HL-60 (cell line): ENCODE measurements at regions not wholly inside any gene's neighbourhood (a gene's known extent, or its start where the extent isn't known, plus 50 kb on each side); places are given as distances from the start of the nearest gene placed in this dataset.

Experiments
- POLR2AphosphoS5 ChIP-seq: IDR thresholded peaks from 2 replicates; pipeline ENCODE4 v1.6.1; 2012; ENCODE audit warnings: low read depth
- TF ChIP-seq, protein P1 (sequence below): IDR thresholded peaks from one replicate; pipeline ENCODE4 v1.5.1; 2011; ENCODE audit warnings: low read length, control low read depth, inconsistent platforms; ENCODE audit not compliant: insufficient read depth
- TF ChIP-seq, protein P2 (sequence below): IDR thresholded peaks from 2 replicates; pipeline ENCODE4 v1.6.1; 2012; ENCODE audit warnings: low read depth; ENCODE audit not compliant: insufficient replicate concordance

DNA sequence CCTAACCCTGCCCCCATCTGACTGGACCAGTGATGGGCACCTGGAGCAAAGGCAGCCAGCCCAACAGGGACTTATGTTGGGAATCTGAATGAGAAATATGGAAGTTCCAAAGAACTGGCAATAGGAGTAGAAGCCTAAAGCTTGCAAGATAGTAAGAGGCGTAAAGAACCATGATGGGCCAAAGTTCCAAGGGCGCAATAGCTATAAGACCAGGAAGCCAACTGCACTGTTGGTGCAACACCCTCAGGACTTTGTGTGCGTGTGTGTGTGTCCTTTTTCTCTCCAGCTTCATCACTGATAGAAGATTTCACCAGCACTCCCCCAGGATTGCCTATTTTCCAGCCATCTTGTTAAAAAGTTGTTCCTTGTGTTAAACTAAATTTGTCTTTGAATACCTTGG is 92.8 kb downstream of the ZNF608 start:
- TF ChIP-seq, protein P1, sequence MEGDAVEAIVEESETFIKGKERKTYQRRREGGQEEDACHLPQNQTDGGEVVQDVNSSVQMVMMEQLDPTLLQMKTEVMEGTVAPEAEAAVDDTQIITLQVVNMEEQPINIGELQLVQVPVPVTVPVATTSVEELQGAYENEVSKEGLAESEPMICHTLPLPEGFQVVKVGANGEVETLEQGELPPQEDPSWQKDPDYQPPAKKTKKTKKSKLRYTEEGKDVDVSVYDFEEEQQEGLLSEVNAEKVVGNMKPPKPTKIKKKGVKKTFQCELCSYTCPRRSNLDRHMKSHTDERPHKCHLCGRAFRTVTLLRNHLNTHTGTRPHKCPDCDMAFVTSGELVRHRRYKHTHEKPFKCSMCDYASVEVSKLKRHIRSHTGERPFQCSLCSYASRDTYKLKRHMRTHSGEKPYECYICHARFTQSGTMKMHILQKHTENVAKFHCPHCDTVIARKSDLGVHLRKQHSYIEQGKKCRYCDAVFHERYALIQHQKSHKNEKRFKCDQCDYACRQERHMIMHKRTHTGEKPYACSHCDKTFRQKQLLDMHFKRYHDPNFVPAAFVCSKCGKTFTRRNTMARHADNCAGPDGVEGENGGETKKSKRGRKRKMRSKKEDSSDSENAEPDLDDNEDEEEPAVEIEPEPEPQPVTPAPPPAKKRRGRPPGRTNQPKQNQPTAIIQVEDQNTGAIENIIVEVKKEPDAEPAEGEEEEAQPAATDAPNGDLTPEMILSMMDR, result no peak
- TF ChIP-seq, protein P2, sequence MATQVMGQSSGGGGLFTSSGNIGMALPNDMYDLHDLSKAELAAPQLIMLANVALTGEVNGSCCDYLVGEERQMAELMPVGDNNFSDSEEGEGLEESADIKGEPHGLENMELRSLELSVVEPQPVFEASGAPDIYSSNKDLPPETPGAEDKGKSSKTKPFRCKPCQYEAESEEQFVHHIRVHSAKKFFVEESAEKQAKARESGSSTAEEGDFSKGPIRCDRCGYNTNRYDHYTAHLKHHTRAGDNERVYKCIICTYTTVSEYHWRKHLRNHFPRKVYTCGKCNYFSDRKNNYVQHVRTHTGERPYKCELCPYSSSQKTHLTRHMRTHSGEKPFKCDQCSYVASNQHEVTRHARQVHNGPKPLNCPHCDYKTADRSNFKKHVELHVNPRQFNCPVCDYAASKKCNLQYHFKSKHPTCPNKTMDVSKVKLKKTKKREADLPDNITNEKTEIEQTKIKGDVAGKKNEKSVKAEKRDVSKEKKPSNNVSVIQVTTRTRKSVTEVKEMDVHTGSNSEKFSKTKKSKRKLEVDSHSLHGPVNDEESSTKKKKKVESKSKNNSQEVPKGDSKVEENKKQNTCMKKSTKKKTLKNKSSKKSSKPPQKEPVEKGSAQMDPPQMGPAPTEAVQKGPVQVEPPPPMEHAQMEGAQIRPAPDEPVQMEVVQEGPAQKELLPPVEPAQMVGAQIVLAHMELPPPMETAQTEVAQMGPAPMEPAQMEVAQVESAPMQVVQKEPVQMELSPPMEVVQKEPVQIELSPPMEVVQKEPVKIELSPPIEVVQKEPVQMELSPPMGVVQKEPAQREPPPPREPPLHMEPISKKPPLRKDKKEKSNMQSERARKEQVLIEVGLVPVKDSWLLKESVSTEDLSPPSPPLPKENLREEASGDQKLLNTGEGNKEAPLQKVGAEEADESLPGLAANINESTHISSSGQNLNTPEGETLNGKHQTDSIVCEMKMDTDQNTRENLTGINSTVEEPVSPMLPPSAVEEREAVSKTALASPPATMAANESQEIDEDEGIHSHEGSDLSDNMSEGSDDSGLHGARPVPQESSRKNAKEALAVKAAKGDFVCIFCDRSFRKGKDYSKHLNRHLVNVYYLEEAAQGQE, result no peak
- no peak for TF ChIP-seq POLR2AphosphoS5
